GM23338 (cell line): ENCODE measurements at regions not wholly inside any gene's neighbourhood (a gene's known extent, or its start where the extent isn't known, plus 50 kb on each side); places are given as distances from the start of the nearest gene placed in this dataset.

Source experiments
- ATAC-seq: fragments of 200-7000 bp; cut with Tn5 transposase; 3 replicates; pipeline ENCODE4 v1.9.1; 2020
- DNase-seq: peaks from one replicate; pipeline ENCODE4 v3.0.0-alpha.2; 2015; ENCODE audit warnings: low spot score
- H2AFZ ChIP-seq: fragments of 200-600 bp; sonication (generic); 2 replicates; pipeline ENCODE4 v1.8.0; 2016; ENCODE audit warnings: antibody characterized with exemption, mild to moderate bottlenecking, moderate library complexity
- H3F3A ChIP-seq: fragments of 200-600 bp; sonication (generic); replicated peaks from 2 replicates; pipeline ENCODE4 v1.8.0; 2017; ENCODE audit warnings: antibody characterized with exemption, mixed run types, low read depth
- H3K27ac ChIP-seq: fragments of 200-600 bp; sonication (generic); 2 replicates; pipeline ENCODE4 v1.6.1; 2016; ENCODE audit warnings: low read depth
- H3K27me3 ChIP-seq: fragments of 200-600 bp; sonication (generic); 2 replicates; pipeline ENCODE4 v1.8.0; 2016; ENCODE audit warnings: mild to moderate bottlenecking, mixed run types, moderate library complexity; ENCODE audit not compliant: insufficient read depth
- H3K36me3 ChIP-seq: fragments of 200-600 bp; sonication (generic); 2 replicates; pipeline ENCODE4 v1.8.0; 2016; ENCODE audit warnings: mild to moderate bottlenecking; ENCODE audit not compliant: insufficient read depth
- H3K4me1 ChIP-seq: fragments of 200-600 bp; sonication (generic); 2 replicates; pipeline ENCODE4 v1.8.0; 2016; ENCODE audit warnings: mild to moderate bottlenecking, moderate library complexity; ENCODE audit not compliant: insufficient read depth
- H3K4me2 ChIP-seq: fragments of 200-600 bp; sonication (generic); 2 replicates; pipeline ENCODE4 v1.7.1; 2017; ENCODE audit warnings: mixed run types
- H3K4me3 ChIP-seq: fragments of 200-600 bp; sonication (generic); 2 replicates; pipeline ENCODE4 v1.6.1; 2016; ENCODE audit warnings: mixed run types
- H3K79me2 ChIP-seq: fragments of 200-600 bp; sonication (generic); replicated peaks from 2 replicates; pipeline ENCODE4 v1.8.0; 2017; ENCODE audit warnings: mild to moderate bottlenecking; ENCODE audit not compliant: insufficient read depth
- H3K9me2 ChIP-seq: fragments of 200-600 bp; sonication (generic); 2 replicates; pipeline ENCODE4 v1.8.0; 2017; ENCODE audit not compliant: insufficient read depth
- H4K20me1 ChIP-seq: fragments of 200-600 bp; sonication (generic); replicated peaks from 2 replicates; pipeline ENCODE4 v1.8.0; 2017; ENCODE audit warnings: mild to moderate bottlenecking; ENCODE audit not compliant: insufficient read depth
- H3K27ac Mint-ChIP-seq: 2 replicates; pipeline ENCODE4 v1.8.0; 2020; ENCODE audit warnings: inconsistent platforms, mild to moderate bottlenecking, moderate library complexity, mixed read lengths
- H3K27me3 Mint-ChIP-seq: 3 replicates; pipeline ENCODE4 v1.8.0; 2022; ENCODE audit warnings: low read depth, mild to moderate bottlenecking, moderate library complexity, mixed read lengths, inconsistent platforms; ENCODE audit not compliant: insufficient read depth, poor library complexity
- H3K36me3 Mint-ChIP-seq: 3 replicates; pipeline ENCODE4 v1.8.0; 2021; ENCODE audit warnings: low read depth, mild to moderate bottlenecking, inconsistent platforms, moderate library complexity, mixed read lengths
- H3K4me1 Mint-ChIP-seq: 3 replicates; pipeline ENCODE4 v1.8.0; 2020; ENCODE audit warnings: mild to moderate bottlenecking, inconsistent platforms, mixed read lengths
- H3K4me3 Mint-ChIP-seq: 3 replicates; pipeline ENCODE4 v1.8.0; 2021; ENCODE audit warnings: moderate library complexity, mild to moderate bottlenecking, inconsistent platforms, mixed read lengths
- H3K9me3 Mint-ChIP-seq: 3 replicates; pipeline ENCODE4 v1.8.0; 2020; ENCODE audit warnings: moderate library complexity, mild to moderate bottlenecking, inconsistent platforms, mixed read lengths
- CREB1 ChIP-seq: fragments of 250-450 bp; sonication (Bioruptor Pico); IDR thresholded peaks from 2 replicates; pipeline ENCODE4 v1.5.0; 2020; ENCODE audit warnings: low read depth, mild to moderate bottlenecking, moderate library complexity
- CTCF ChIP-seq, 2 experiments: fragments of 200-600 bp in 1 of 2; sonication (generic) in 1 of 2; conservative IDR thresholded peaks; 2 replicates each; pipeline versions ENCODE4 v1.5.1 to v1.6.1; 2016 to 2017; ENCODE audit warnings: antibody characterized with exemption in 2 of 2, low read depth in 2 of 2, mild to moderate bottlenecking in 2 of 2, moderate library complexity in 1 of 2
- ETS1 ChIP-seq: IDR thresholded peaks from 2 replicates; pipeline ENCODE4 v1.6.1; 2016; ENCODE audit warnings: antibody characterized with exemption
- EZH2 ChIP-seq: fragments of 200-600 bp; sonication (generic); IDR thresholded peaks from one replicate; pipeline ENCODE4 v1.8.0; 2017; ENCODE audit warnings: antibody characterized with exemption, mild to moderate bottlenecking, low read depth; ENCODE audit not compliant: unreplicated experiment
- EZH2phosphoT487 ChIP-seq: fragments of 200-600 bp; sonication (generic); IDR thresholded peaks from one replicate; pipeline ENCODE4 v1.8.1; 2018; ENCODE audit warnings: antibody characterized with exemption; ENCODE audit not compliant: unreplicated experiment
- JUNB ChIP-seq: IDR thresholded peaks from one replicate; pipeline ENCODE4 v1.6.1; 2016; ENCODE audit warnings: antibody characterized with exemption; ENCODE audit not compliant: unreplicated experiment
- NANOG ChIP-seq: IDR thresholded peaks from 2 replicates; pipeline ENCODE4 v1.6.1; 2016; ENCODE audit warnings: antibody characterized with exemption, borderline replicate concordance
- POLR2AphosphoS5 ChIP-seq: IDR thresholded peaks from 2 replicates; pipeline ENCODE4 v1.6.1; 2016; ENCODE audit warnings: antibody characterized with exemption, low read depth
- STAT1 ChIP-seq: IDR thresholded peaks from one replicate; pipeline ENCODE4 v1.6.1; 2016; ENCODE audit warnings: antibody characterized with exemption; ENCODE audit not compliant: unreplicated experiment
- ZNF114 ChIP-seq: fragments of 250-450 bp; sonication (Bioruptor Pico); IDR thresholded peaks from 2 replicates; pipeline ENCODE4 v1.5.0; 2020; ENCODE audit warnings: mild to moderate bottlenecking, moderate library complexity
- ZNF331 ChIP-seq: fragments of 250-450 bp; sonication (Bioruptor Pico); IDR thresholded peaks from 2 replicates; pipeline ENCODE4 v1.5.0; 2020; ENCODE audit warnings: low read depth, mild to moderate bottlenecking, moderate library complexity
- TF ChIP-seq, protein P1 (sequence below): IDR thresholded peaks from one replicate; pipeline ENCODE4 v1.6.1; 2018; ENCODE audit warnings: antibody characterized with exemption; ENCODE audit not compliant: unreplicated experiment
- TF ChIP-seq, protein P2 (sequence below): fragments of 250-450 bp; sonication (Bioruptor Pico); IDR thresholded peaks from 2 replicates; pipeline ENCODE4 v1.5.0; 2020; ENCODE audit warnings: mild to moderate bottlenecking, moderate library complexity

DNA sequence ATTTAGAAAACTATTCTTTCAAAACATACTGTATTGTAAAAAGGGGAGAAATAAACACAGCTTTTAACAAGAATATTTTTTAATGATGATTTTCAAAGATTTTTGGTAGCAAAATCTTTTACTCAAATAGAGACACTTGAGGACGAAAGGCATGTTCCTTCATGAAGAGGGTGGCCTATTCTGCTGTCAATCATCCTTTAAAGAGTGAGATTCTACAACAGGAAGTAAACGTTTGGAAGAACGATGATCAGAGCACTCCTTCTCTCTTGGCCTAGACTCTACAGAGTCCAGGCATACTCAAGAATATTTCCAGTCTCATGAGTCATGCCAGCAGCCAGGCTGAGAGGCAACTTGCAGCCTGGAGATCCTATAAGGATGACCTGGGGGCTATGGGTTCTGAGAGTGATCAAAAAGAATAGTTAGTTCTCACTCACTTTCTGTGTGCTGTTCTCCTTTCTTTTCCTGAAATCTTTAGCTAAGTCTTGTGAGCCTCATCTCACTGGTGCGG, 62.4 kb upstream of the TCF4 start:
- Histone ChIP-seq H3K79me2 (no peaks in the 10 kb centered on the region), H3K4me1 (no peaks in the 10 kb centered on the region), H4K20me1 (no peaks in the 10 kb centered on the region), H3K4me3 (no peak overlapping the region), H3K9me2 (peaks cover 13% of the 10 kb centered on the region; the same call in 1 of the 2 replicates), H2AFZ (peak overlapping the region; percentile 20; the same call in 1 of the 2 replicates), H3F3A (no peaks in the 10 kb centered on the region), H3K36me3 (no peaks in the 10 kb centered on the region), H3K27ac (no peak overlapping the region), H3K4me2 (no peak overlapping the region), H3K27me3 (no peaks in the 10 kb centered on the region)
- no peak overlapping the region for H3K4me3 Mint-ChIP-seq
- no peaks in the 10 kb centered on the region for H3K27me3 Mint-ChIP-seq
- no peak for TF ChIP-seq STAT1
- TF ChIP-seq ZNF331 (CRISPR knock-in tag), result no peak
- TF ChIP-seq CREB1, result no peak
- TF ChIP-seq, protein P1, sequence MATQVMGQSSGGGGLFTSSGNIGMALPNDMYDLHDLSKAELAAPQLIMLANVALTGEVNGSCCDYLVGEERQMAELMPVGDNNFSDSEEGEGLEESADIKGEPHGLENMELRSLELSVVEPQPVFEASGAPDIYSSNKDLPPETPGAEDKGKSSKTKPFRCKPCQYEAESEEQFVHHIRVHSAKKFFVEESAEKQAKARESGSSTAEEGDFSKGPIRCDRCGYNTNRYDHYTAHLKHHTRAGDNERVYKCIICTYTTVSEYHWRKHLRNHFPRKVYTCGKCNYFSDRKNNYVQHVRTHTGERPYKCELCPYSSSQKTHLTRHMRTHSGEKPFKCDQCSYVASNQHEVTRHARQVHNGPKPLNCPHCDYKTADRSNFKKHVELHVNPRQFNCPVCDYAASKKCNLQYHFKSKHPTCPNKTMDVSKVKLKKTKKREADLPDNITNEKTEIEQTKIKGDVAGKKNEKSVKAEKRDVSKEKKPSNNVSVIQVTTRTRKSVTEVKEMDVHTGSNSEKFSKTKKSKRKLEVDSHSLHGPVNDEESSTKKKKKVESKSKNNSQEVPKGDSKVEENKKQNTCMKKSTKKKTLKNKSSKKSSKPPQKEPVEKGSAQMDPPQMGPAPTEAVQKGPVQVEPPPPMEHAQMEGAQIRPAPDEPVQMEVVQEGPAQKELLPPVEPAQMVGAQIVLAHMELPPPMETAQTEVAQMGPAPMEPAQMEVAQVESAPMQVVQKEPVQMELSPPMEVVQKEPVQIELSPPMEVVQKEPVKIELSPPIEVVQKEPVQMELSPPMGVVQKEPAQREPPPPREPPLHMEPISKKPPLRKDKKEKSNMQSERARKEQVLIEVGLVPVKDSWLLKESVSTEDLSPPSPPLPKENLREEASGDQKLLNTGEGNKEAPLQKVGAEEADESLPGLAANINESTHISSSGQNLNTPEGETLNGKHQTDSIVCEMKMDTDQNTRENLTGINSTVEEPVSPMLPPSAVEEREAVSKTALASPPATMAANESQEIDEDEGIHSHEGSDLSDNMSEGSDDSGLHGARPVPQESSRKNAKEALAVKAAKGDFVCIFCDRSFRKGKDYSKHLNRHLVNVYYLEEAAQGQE, result no peak
- TF ChIP-seq CTCF (conservative IDR thresholded peaks at IDR 0.05; ENCODE audit: low read depth in 2 of 2), result no peak
- TF ChIP-seq JUNB, result no peak
- no peak for TF ChIP-seq ETS1
- TF ChIP-seq, protein P2, sequence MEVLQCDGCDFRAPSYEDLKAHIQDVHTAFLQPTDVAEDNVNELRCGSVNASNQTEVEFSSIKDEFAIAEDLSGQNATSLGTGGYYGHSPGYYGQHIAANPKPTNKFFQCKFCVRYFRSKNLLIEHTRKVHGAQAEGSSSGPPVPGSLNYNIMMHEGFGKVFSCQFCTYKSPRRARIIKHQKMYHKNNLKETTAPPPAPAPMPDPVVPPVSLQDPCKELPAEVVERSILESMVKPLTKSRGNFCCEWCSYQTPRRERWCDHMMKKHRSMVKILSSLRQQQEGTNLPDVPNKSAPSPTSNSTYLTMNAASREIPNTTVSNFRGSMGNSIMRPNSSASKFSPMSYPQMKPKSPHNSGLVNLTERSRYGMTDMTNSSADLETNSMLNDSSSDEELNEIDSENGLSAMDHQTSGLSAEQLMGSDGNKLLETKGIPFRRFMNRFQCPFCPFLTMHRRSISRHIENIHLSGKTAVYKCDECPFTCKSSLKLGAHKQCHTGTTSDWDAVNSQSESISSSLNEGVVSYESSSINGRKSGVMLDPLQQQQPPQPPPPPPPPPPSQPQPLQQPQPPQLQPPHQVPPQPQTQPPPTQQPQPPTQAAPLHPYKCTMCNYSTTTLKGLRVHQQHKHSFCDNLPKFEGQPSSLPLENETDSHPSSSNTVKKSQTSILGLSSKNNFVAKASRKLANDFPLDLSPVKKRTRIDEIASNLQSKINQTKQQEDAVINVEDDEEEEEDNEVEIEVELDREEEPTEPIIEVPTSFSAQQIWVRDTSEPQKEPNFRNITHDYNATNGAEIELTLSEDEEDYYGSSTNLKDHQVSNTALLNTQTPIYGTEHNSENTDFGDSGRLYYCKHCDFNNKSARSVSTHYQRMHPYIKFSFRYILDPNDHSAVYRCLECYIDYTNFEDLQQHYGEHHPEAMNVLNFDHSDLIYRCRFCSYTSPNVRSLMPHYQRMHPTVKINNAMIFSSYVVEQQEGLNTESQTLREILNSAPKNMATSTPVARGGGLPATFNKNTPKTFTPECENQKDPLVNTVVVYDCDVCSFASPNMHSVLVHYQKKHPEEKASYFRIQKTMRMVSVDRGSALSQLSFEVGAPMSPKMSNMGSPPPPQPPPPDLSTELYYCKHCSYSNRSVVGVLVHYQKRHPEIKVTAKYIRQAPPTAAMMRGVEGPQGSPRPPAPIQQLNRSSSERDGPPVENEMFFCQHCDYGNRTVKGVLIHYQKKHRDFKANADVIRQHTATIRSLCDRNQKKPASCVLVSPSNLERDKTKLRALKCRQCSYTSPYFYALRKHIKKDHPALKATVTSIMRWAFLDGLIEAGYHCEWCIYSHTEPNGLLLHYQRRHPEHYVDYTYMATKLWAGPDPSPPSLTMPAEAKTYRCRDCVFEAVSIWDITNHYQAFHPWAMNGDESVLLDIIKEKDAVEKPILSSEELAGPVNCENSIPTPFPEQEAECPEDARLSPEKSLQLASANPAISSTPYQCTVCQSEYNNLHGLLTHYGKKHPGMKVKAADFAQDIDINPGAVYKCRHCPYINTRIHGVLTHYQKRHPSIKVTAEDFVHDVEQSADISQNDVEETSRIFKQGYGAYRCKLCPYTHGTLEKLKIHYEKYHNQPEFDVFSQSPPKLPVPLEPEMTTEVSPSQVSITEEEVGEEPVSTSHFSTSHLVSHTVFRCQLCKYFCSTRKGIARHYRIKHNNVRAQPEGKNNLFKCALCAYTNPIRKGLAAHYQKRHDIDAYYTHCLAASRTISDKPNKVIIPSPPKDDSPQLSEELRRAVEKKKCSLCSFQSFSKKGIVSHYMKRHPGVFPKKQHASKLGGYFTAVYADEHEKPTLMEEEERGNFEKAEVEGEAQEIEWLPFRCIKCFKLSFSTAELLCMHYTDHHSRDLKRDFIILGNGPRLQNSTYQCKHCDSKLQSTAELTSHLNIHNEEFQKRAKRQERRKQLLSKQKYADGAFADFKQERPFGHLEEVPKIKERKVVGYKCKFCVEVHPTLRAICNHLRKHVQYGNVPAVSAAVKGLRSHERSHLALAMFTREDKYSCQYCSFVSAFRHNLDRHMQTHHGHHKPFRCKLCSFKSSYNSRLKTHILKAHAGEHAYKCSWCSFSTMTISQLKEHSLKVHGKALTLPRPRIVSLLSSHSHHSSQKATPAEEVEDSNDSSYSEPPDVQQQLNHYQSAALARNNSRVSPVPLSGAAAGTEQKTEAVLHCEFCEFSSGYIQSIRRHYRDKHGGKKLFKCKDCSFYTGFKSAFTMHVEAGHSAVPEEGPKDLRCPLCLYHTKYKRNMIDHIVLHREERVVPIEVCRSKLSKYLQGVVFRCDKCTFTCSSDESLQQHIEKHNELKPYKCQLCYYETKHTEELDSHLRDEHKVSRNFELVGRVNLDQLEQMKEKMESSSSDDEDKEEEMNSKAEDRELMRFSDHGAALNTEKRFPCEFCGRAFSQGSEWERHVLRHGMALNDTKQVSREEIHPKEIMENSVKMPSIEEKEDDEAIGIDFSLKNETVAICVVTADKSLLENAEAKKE (CRISPR knock-in tag), result no peak
- no peak for TF ChIP-seq NANOG
- no peak for TF ChIP-seq POLR2AphosphoS5
- TF ChIP-seq ZNF114, result no peak
- TF ChIP-seq EZH2phosphoT487, result no peak
- TF ChIP-seq EZH2, result no peak
- no peaks in the 10 kb centered on the region for H3K36me3 Mint-ChIP-seq
- ATAC-seq (no peak), DNase-seq (no peak)
- no peaks in the 10 kb centered on the region for H3K4me1 Mint-ChIP-seq
- H3K27ac Mint-ChIP-seq, result no peak overlapping the region
- H3K9me3 Mint-ChIP-seq, result no peaks in the 10 kb centered on the region
